Hepatocyte (in vitro differentiated cells): ENCODE measurements at regions not wholly inside any gene's neighbourhood (a gene's known extent, or its start where the extent isn't known, plus 50 kb on each side); places are given as distances from the start of the nearest gene placed in this dataset.

ENCODE experiments used
- DNase-seq: peaks from one replicate; pipeline ENCODE4 v3.0.0-alpha.2; 2016; ENCODE audit warnings: low spot score
- H2AFZ ChIP-seq: fragments of 200-600 bp; sonication (generic); 2 replicates; pipeline ENCODE4 v1.6.0; 2016; ENCODE audit warnings: antibody characterized with exemption, mild to moderate bottlenecking
- H3K27ac ChIP-seq: fragments of 200-600 bp; sonication (generic); 2 replicates; pipeline ENCODE4 v1.5.1; 2016; ENCODE audit warnings: mild to moderate bottlenecking
- H3K27me3 ChIP-seq: fragments of 200-600 bp; sonication (generic); 2 replicates; pipeline ENCODE4 v1.6.1; 2016
- H3K36me3 ChIP-seq: fragments of 200-600 bp; sonication (generic); replicated peaks from 2 replicates; pipeline ENCODE4 v1.5.1; 2016; ENCODE audit warnings: low read depth; ENCODE audit not compliant: insufficient read depth
- H3K4me1 ChIP-seq: fragments of 200-600 bp; sonication (generic); 2 replicates; pipeline ENCODE4 v1.5.1; 2016; ENCODE audit warnings: mild to moderate bottlenecking, moderate library complexity; ENCODE audit not compliant: insufficient read depth
- H3K4me2 ChIP-seq: fragments of 200-600 bp; sonication (generic); 2 replicates; pipeline ENCODE4 v1.6.0; 2016
- H3K4me3 ChIP-seq: fragments of 200-600 bp; sonication (generic); 2 replicates; pipeline ENCODE4 v1.5.1; 2016; ENCODE audit warnings: mild to moderate bottlenecking
- H3K79me2 ChIP-seq: fragments of 200-600 bp; sonication (generic); 2 replicates; pipeline ENCODE4 v1.6.0; 2017; ENCODE audit warnings: mild to moderate bottlenecking
- H3K9me2 ChIP-seq: fragments of 200-600 bp; sonication (generic); replicated peaks from 2 replicates; pipeline ENCODE4 v1.6.0; 2017; ENCODE audit warnings: mild to moderate bottlenecking; ENCODE audit not compliant: insufficient read depth
- H3K9me3 ChIP-seq: fragments of 200-600 bp; sonication (generic); 2 replicates; pipeline ENCODE4 v1.5.1; 2016; ENCODE audit warnings: low read depth, mild to moderate bottlenecking
- H4K20me1 ChIP-seq: fragments of 200-600 bp; sonication (generic); 2 replicates; pipeline ENCODE4 v1.6.0; 2016; ENCODE audit warnings: mild to moderate bottlenecking; ENCODE audit not compliant: insufficient read depth, poor library complexity, severe bottlenecking
- CTCF ChIP-seq: fragments of 200-600 bp; sonication (generic); IDR thresholded peaks from 2 replicates; pipeline ENCODE4 v1.5.1; 2016; ENCODE audit warnings: antibody characterized with exemption, mild to moderate bottlenecking; ENCODE audit not compliant: poor library complexity
- EZH2 ChIP-seq: fragments of 200-600 bp; sonication (generic); IDR thresholded peaks from 2 replicates; pipeline ENCODE4 v1.6.1; 2016; ENCODE audit warnings: antibody characterized with exemption, mild to moderate bottlenecking, borderline replicate concordance
- EZH2phosphoT487 ChIP-seq: fragments of 200-600 bp; sonication (generic); IDR thresholded peaks from one replicate; pipeline ENCODE4 v1.6.1; 2018; ENCODE audit warnings: antibody characterized with exemption, mild to moderate bottlenecking, low read depth, moderate library complexity; ENCODE audit not compliant: unreplicated experiment, severe bottlenecking
- WGBS: methylation state at CpG from one replicate; pipeline ENCODE4 v1.1.6; 2016; ENCODE audit warnings: low lambda C conversion rate; ENCODE audit errors: missing lambda C conversion rate; 5-methylcytosine and 5-hydroxymethylcytosine counted together

DNA sequence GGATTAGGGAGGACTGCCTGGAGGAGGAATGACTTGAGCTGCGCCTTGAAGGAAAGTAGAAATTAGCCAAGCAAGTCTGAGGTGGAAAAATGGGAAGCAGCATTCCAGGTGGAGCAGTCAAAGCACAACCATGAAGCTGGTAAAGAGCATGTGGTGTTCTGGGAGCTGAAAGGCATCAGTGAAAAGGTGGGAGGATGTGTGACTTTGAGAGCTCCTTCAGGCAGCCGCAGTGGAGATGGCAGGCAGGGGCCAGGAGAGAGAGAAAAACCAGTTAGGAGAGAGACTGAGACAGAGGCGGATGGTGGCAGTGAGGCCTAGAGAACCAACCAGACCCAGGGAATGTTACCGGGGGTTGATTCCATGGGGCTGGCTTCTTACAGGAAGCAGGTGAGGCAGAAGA is 393.4 kb downstream of the MIAT start:
- H3K9me2 ChIP-seq: no peaks in the 10 kb centered on the region
- peaks cover 1% of the 10 kb centered on the region for H3K4me1 ChIP-seq
- no peak for TF ChIP-seq EZH2
- TF ChIP-seq EZH2phosphoT487: no peak
- TF ChIP-seq CTCF: no peak
- H3K36me3 ChIP-seq: no peaks in the 10 kb centered on the region
- 76% methylated on average over 4 of the region's 4 CpGs for WGBS
- H3K9me3 ChIP-seq: no peaks in the 10 kb centered on the region
- no peak for DNase-seq
- no peaks in the 10 kb centered on the region for H3K79me2 ChIP-seq
- H3K27ac ChIP-seq: no peak overlapping the region
- no peak overlapping the region for H3K4me3 ChIP-seq
- H4K20me1 ChIP-seq: no peaks in the 10 kb centered on the region
- no peak overlapping the region for H3K4me2 ChIP-seq
- H2AFZ ChIP-seq: no peak overlapping the region
- peaks cover 5% of the 10 kb centered on the region for H3K27me3 ChIP-seq

DNA sequence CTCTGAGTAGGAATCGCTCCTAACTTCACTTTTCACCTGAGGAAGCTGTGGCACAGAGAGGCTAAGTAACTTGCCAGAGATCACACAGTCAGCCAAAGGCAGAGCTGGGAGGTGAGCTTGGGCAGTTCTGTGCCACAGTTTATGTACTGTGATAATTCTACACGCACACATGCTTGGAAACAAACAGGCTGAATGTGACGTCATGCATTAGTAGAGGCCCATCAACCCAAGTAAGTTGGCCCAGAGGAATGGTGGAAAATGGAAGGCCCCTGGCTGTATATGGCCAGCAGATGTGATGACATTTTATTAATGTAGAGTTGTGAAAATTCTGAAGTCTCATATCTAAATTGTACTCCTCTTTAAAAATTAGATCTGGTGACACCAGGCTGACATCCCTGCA is 394.0 kb downstream of the MIAT start:
- Histone ChIP-seq H3K4me3 (no peak overlapping the region), H2AFZ (no peak overlapping the region), H3K4me1 (no peaks in the 10 kb centered on the region), H3K27me3 (peaks cover 5% of the 10 kb centered on the region), H4K20me1 (no peaks in the 10 kb centered on the region), H3K9me3 (no peaks in the 10 kb centered on the region), H3K79me2 (no peaks in the 10 kb centered on the region), H3K27ac (no peak overlapping the region), H3K9me2 (no peaks in the 10 kb centered on the region), H3K36me3 (no peaks in the 10 kb centered on the region), H3K4me2 (no peak overlapping the region)
- DNase-seq: no peak
- 38% methylated on average over 3 of the region's 3 CpGs for WGBS
- no peak for TF ChIP-seq EZH2phosphoT487
- TF ChIP-seq CTCF: no peak
- TF ChIP-seq EZH2: no peak

GRCh38 chr22:27057717-27058116 is 400.3 kb downstream of the MIAT start:
- H2AFZ ChIP-seq: no peak overlapping the region
- no peaks in the 10 kb centered on the region for H3K36me3 ChIP-seq
- DNase-seq: no peak
- H3K27me3 ChIP-seq: peaks cover 5% of the 10 kb centered on the region
- no peaks in the 10 kb centered on the region for H3K9me3 ChIP-seq
- no peak for TF ChIP-seq CTCF
- no peak for TF ChIP-seq EZH2phosphoT487
- no peak for TF ChIP-seq EZH2
- no peak overlapping the region for H3K4me3 ChIP-seq
- H4K20me1 ChIP-seq: no peaks in the 10 kb centered on the region
- no peak overlapping the region for H3K27ac ChIP-seq
- no peak overlapping the region for H3K4me2 ChIP-seq
- no peaks in the 10 kb centered on the region for H3K79me2 ChIP-seq
- H3K9me2 ChIP-seq: no peaks in the 10 kb centered on the region
- H3K4me1 ChIP-seq: no peaks in the 10 kb centered on the region

DNA sequence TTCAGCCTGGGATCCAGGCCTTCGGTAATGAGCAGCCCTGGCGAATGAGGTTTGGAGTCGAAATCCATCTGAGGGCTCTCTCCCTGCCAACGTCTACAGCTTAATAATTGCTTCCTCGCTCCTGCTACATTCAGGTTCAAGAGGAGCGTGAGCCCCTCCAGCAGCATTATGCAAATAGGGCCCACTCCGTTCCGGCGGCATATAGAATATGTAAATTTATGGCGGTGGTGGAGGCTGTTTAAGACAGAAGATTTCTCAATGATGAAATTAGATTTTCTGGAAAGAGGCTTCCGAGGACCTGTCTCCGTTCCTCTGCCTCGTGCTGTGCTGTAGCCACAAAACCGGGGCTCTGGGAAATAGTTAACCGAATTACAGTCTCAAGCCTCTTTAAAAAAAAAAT is 402.8 kb downstream of the MIAT start:
- no peak overlapping the region for H3K4me2 ChIP-seq
- no peaks in the 10 kb centered on the region for H3K79me2 ChIP-seq
- no peak overlapping the region for H2AFZ ChIP-seq
- H3K27me3 ChIP-seq: peaks cover 9% of the 10 kb centered on the region
- TF ChIP-seq CTCF (no peak), EZH2 (no peak), EZH2phosphoT487 (no peak)
- no peak for DNase-seq
- no peak overlapping the region for H3K27ac ChIP-seq
- no peaks in the 10 kb centered on the region for H4K20me1 ChIP-seq
- H3K4me3 ChIP-seq: no peak overlapping the region
- H3K4me1 ChIP-seq: no peaks in the 10 kb centered on the region
- 86% methylated on average over 15 of the region's 15 CpGs for WGBS
- no peaks in the 10 kb centered on the region for H3K9me2 ChIP-seq
- no peaks in the 10 kb centered on the region for H3K36me3 ChIP-seq
- H3K9me3 ChIP-seq: no peaks in the 10 kb centered on the region
